Large intestine (tissue), 3 donors: ENCODE measurements at regions not wholly inside any gene's neighbourhood (a gene's known extent, or its start where the extent isn't known, plus 50 kb on each side); places are given as distances from the start of the nearest gene placed in this dataset.
"Not testable (repeated sequence)": the region's sequence is repeated elsewhere in the genome, so short reads cannot be mapped to it uniquely, and the experiment has no call there.

ENCODE experiments used
- DNase-seq, 2 donors: peaks; one replicate each; pipeline versions ENCODE4 v3.0.0 to v3.0.0-alpha.2; 2013
- H3K27ac ChIP-seq: one replicate; pipeline ENCODE4 v1.5.1; 2013; ENCODE audit warnings: low read length
- H3K27me3 ChIP-seq: 2 replicates; pipeline ENCODE4 v1.6.1; 2013; ENCODE audit warnings: low read length; ENCODE audit not compliant: control insufficient read depth, insufficient read depth
- H3K36me3 ChIP-seq: 2 replicates; pipeline ENCODE4 v1.6.1; 2013; ENCODE audit warnings: low read length; ENCODE audit not compliant: control insufficient read depth, insufficient read depth
- H3K4me1 ChIP-seq: one replicate; pipeline ENCODE4 v1.6.1; 2013; ENCODE audit warnings: low read length; ENCODE audit not compliant: control insufficient read depth, insufficient read depth
- H3K4me3 ChIP-seq: one replicate; pipeline ENCODE4 v1.5.1; 2013; ENCODE audit warnings: low read length
- H3K9me3 ChIP-seq: one replicate; pipeline ENCODE4 v1.6.1; 2013; ENCODE audit warnings: mild to moderate bottlenecking, low read depth, low read length, moderate library complexity; ENCODE audit not compliant: control insufficient read depth
- WGBS: methylation state at CpG from one replicate; pipeline ENCODE4 v1.1.5; 2013; ENCODE audit warnings: low lambda C conversion rate; ENCODE audit not compliant: insufficient coverage; 5-methylcytosine and 5-hydroxymethylcytosine counted together

- H3K27ac ChIP-seq, result no peak overlapping the region
- H3K27me3 ChIP-seq, result no peaks in the 10 kb centered on the region
- no peak for DNase-seq
- no peaks in the 10 kb centered on the region for H3K9me3 ChIP-seq
- H3K4me1 ChIP-seq, result no peaks in the 10 kb centered on the region
- no peak overlapping the region for H3K4me3 ChIP-seq
- no peaks in the 10 kb centered on the region for H3K36me3 ChIP-seq
Measured at GRCh38 chr6:101077344-101077743, 196.2 kb upstream of the ASCC3 start.

- Histone ChIP-seq H3K27me3 (no peaks in the 10 kb centered on the region), H3K36me3 (no peaks in the 10 kb centered on the region), H3K4me1 (no peaks in the 10 kb centered on the region), H3K9me3 (no peaks in the 10 kb centered on the region), H3K27ac (no peak overlapping the region), H3K4me3 (no peak overlapping the region)
- DNase-seq, result no peak
- WGBS, result no CpG with 5 or more reads among the region's 1 CpG
Measured at GRCh38 chr6:101079696-101080270, 198.7 kb upstream of the ASCC3 start.

GRCh38 chr6:101080597-101080996, 199.5 kb upstream of the ASCC3 start:
- Histone ChIP-seq H3K4me3 (no peak overlapping the region), H3K9me3 (no peaks in the 10 kb centered on the region), H3K27ac (no peak overlapping the region), H3K4me1 (no peaks in the 10 kb centered on the region), H3K27me3 (no peaks in the 10 kb centered on the region), H3K36me3 (no peaks in the 10 kb centered on the region)
- no peak for DNase-seq
- WGBS, result no CpG with 5 or more reads among the region's 2 CpGs

- DNase-seq, result no peak
- Histone ChIP-seq H3K27me3 (no peaks in the 10 kb centered on the region), H3K36me3 (no peaks in the 10 kb centered on the region), H3K4me3 (no peak overlapping the region), H3K9me3 (no peaks in the 10 kb centered on the region), H3K4me1 (no peaks in the 10 kb centered on the region), H3K27ac (no peak overlapping the region)
- WGBS, result 80% methylated on average over 1 of the region's 3 CpGs
Measured at GRCh38 chr6:101083533-101084175, 202.5 kb upstream of the ASCC3 start.

GRCh38 chr6:101085327-101085726, 204.2 kb upstream of the ASCC3 start:
- H3K9me3 ChIP-seq, result no peaks in the 10 kb centered on the region
- no peaks in the 10 kb centered on the region for H3K36me3 ChIP-seq
- no peak overlapping the region for H3K27ac ChIP-seq
- H3K4me3 ChIP-seq, result no peak overlapping the region
- H3K4me1 ChIP-seq, result no peaks in the 10 kb centered on the region
- WGBS, result no CpG with 5 or more reads among the region's 3 CpGs
- DNase-seq, result no peak
- H3K27me3 ChIP-seq, result no peaks in the 10 kb centered on the region

- no CpG with 5 or more reads among the region's 1 CpG for WGBS
Measured at GRCh38 chr6:101086473-101086872, 205.3 kb upstream of the ASCC3 start.

GRCh38 chr6:101088594-101088993, 207.5 kb upstream of the ASCC3 start:
- no peak overlapping the region for H3K4me3 ChIP-seq
- no peaks in the 10 kb centered on the region for H3K36me3 ChIP-seq
- WGBS, result 63% methylated on average over 1 of the region's 2 CpGs
- no peak overlapping the region for H3K27ac ChIP-seq
- peaks cover 7% of the 10 kb centered on the region for H3K9me3 ChIP-seq
- no peaks in the 10 kb centered on the region for H3K4me1 ChIP-seq
- DNase-seq, result no peak
- no peaks in the 10 kb centered on the region for H3K27me3 ChIP-seq

More at GRCh38 chr6:101086473-101086872, 205.3 kb upstream of the ASCC3 start:
- no peak for DNase-seq
- Histone ChIP-seq H3K27ac (no peak overlapping the region), H3K9me3 (peaks cover 3% of the 10 kb centered on the region), H3K4me1 (no peaks in the 10 kb centered on the region), H3K4me3 (no peak overlapping the region), H3K27me3 (no peaks in the 10 kb centered on the region), H3K36me3 (no peaks in the 10 kb centered on the region)

GRCh38 chr6:101089640-101090039, 208.5 kb upstream of the ASCC3 start:
- H3K9me3 ChIP-seq, result peaks cover 7% of the 10 kb centered on the region
- 100% methylated on average over 1 of the region's 1 CpG for WGBS
- DNase-seq, result no peak

GRCh38 chr6:101090281-101090680, 209.2 kb upstream of the ASCC3 start:
- Histone ChIP-seq H3K27ac (no peak overlapping the region), H3K27me3 (no peaks in the 10 kb centered on the region), H3K4me1 (no peaks in the 10 kb centered on the region), H3K4me3 (no peak overlapping the region), H3K9me3 (peaks cover 7% of the 10 kb centered on the region), H3K36me3 (no peaks in the 10 kb centered on the region)
- no peak for DNase-seq

More at GRCh38 chr6:101089640-101090039, 208.5 kb upstream of the ASCC3 start:
- H3K27ac ChIP-seq, result no peak overlapping the region
- H3K4me3 ChIP-seq, result no peak overlapping the region
- no peaks in the 10 kb centered on the region for H3K27me3 ChIP-seq
- no peaks in the 10 kb centered on the region for H3K36me3 ChIP-seq
- H3K4me1 ChIP-seq, result no peaks in the 10 kb centered on the region

GRCh38 chr6:101098605-101099004, 217.5 kb upstream of the ASCC3 start:
- H3K36me3 ChIP-seq, DNase-seq, H3K4me1 ChIP-seq, H3K4me3 ChIP-seq, H3K27me3 ChIP-seq, H3K27ac ChIP-seq, H3K9me3 ChIP-seq: not testable (repeated sequence)

- DNase-seq, result no peak
- no peaks in the 10 kb centered on the region for H3K36me3 ChIP-seq
- no peak overlapping the region for H3K4me3 ChIP-seq
- no peaks in the 10 kb centered on the region for H3K9me3 ChIP-seq
- H3K4me1 ChIP-seq, result no peaks in the 10 kb centered on the region
- no peak overlapping the region for H3K27ac ChIP-seq
- H3K27me3 ChIP-seq, result no peaks in the 10 kb centered on the region
- 70% methylated on average over 4 of the region's 4 CpGs for WGBS
Measured at GRCh38 chr6:101102702-101103101, 221.6 kb upstream of the ASCC3 start.
